ENCODE measurements at regions not wholly inside any gene's neighbourhood (a gene's known extent, or its start where the extent isn't known, plus 50 kb on each side); places are given as distances from the start of the nearest gene placed in this dataset.
"Not testable (repeated sequence)": the region's sequence is repeated elsewhere in the genome, so short reads cannot be mapped to it uniquely, and the experiment has no call there.

DNA sequence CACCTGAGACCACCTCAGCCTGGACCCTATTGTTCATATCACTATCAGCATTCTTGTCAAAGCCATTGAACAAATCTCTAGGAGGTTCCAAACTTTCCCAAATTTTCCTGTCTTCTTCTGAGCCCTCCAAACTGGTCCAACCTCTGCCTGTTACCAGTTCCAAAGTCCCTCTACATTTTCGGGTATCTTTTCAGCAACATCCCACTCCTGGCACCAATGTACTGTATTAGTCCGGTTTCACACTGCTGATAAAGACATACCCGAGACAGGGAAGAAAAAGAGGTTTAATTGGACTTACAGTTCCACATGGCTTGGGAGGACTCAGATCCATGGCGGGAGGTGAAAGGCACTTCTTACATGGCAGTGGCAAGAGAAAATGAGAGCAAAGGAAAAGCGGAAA is 101.9 kb downstream of the ANXA2 start:
- TF ChIP-seq EZH2 (IDR thresholded peaks at IDR 0.05; ENCODE audit: borderline replicate concordance); CTCF (IDR thresholded peaks at IDR 0.05; ENCODE audit: poor library complexity); EZH2phosphoT487 (IDR thresholded peaks at IDR 0.05; ENCODE audit: low read depth, severe bottlenecking, unreplicated experiment): not testable (repeated sequence)

All from hepatocyte (in vitro differentiated cells).